Peyer's patch (tissue), 4 donors: ENCODE measurements at regions not wholly inside any gene's neighbourhood (a gene's known extent, or its start where the extent isn't known, plus 50 kb on each side); places are given as distances from the start of the nearest gene placed in this dataset.

ENCODE experiments used
- POLR2A ChIP-seq, 2 donors: fragments of 450-650 bp; IDR thresholded peaks; one replicate each; pipeline ENCODE4 v1.5.1; 2017; ENCODE audit warnings: antibody characterized with exemption in 2 of 2, mild to moderate bottlenecking in 2 of 2, moderate library complexity in 2 of 2
- TF ChIP-seq, protein P1 (sequence below), 6 experiments: fragments of 450-650 bp in 4 of 6; fragments of 200-600 bp in 2 of 6; sonication (generic) in 1 of 6; IDR thresholded peaks; one replicate each; pipeline ENCODE4 v1.5.1; 2017 to 2019; ENCODE audit warnings: antibody characterized with exemption in 6 of 6, mild to moderate bottlenecking in 3 of 6, moderate library complexity in 1 of 6

DNA sequence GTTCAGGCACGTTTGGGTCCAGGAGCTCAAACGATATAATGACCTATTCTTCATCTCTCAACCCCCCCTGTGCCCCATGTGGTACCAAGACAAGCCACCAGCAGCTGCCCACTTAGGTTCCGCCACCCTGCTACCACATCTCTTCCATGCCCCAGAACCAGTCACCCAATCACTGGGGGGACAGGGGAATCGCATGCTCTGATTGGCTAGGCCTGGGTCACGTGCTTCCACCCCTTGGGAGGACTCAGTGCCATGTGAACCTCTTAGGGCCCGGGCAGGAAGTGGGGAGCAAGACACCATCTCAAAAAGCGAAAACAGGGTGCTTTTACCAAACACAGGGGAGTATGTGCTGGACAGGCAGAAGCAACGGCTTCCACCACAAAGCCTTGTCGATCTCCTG, 91.3 kb downstream of the KATNIP start:
- TF ChIP-seq, protein P1, sequence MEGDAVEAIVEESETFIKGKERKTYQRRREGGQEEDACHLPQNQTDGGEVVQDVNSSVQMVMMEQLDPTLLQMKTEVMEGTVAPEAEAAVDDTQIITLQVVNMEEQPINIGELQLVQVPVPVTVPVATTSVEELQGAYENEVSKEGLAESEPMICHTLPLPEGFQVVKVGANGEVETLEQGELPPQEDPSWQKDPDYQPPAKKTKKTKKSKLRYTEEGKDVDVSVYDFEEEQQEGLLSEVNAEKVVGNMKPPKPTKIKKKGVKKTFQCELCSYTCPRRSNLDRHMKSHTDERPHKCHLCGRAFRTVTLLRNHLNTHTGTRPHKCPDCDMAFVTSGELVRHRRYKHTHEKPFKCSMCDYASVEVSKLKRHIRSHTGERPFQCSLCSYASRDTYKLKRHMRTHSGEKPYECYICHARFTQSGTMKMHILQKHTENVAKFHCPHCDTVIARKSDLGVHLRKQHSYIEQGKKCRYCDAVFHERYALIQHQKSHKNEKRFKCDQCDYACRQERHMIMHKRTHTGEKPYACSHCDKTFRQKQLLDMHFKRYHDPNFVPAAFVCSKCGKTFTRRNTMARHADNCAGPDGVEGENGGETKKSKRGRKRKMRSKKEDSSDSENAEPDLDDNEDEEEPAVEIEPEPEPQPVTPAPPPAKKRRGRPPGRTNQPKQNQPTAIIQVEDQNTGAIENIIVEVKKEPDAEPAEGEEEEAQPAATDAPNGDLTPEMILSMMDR (IDR thresholded peaks at IDR 0.05): no peak
- TF ChIP-seq POLR2A (IDR thresholded peaks at IDR 0.05): no peak
